ENCODE measurements at regions not wholly inside any gene's neighbourhood (a gene's known extent, or its start where the extent isn't known, plus 50 kb on each side); places are given as distances from the start of the nearest gene placed in this dataset.

GRCh38 chr16:73233846-73234424, 186.0 kb upstream of the ZFHX3 start:
- Histone ChIP-seq H3K27ac (ENCODE audit: low read depth in 2 of 2, low read length in 2 of 2) (no peak overlapping the region), H3K4me3 (ENCODE audit: low read length in 2 of 2) (no peak overlapping the region), H3K9me3 (ENCODE audit: control insufficient read depth in 2 of 2, low read length in 2 of 2) (no peaks in the 10 kb centered on the region), H3K27me3 (ENCODE audit: control insufficient read depth in 2 of 2, insufficient read depth in 2 of 2, low read length in 2 of 2) (no peaks in the 10 kb centered on the region), H3K36me3 (ENCODE audit: control insufficient read depth in 2 of 2, insufficient read depth in 2 of 2, low read length in 2 of 2) (no peaks in the 10 kb centered on the region), H3K9ac (ENCODE audit: low read depth in 1 of 2, low read length in 2 of 2) (no peak overlapping the region), H3K4me1 (ENCODE audit: control insufficient read depth in 2 of 2, insufficient read depth in 2 of 2, low read length in 2 of 2) (no peaks in the 10 kb centered on the region)

GRCh38 chr16:73233329-73233765, 185.4 kb upstream of the ZFHX3 start:
- Histone ChIP-seq H3K27ac (ENCODE audit: low read depth in 2 of 2, low read length in 2 of 2) (no peak overlapping the region), H3K36me3 (ENCODE audit: control insufficient read depth in 2 of 2, insufficient read depth in 2 of 2, low read length in 2 of 2) (no peaks in the 10 kb centered on the region), H3K9ac (ENCODE audit: low read depth in 1 of 2, low read length in 2 of 2) (no peak overlapping the region)

GRCh38 chr16:73232555-73233328, 184.8 kb upstream of the ZFHX3 start:
- Histone ChIP-seq H3K36me3 (ENCODE audit: control insufficient read depth in 2 of 2, insufficient read depth in 2 of 2, low read length in 2 of 2) (no peaks in the 10 kb centered on the region), H3K27me3 (ENCODE audit: control insufficient read depth in 2 of 2, insufficient read depth in 2 of 2, low read length in 2 of 2) (no peaks in the 10 kb centered on the region), H3K9me3 (ENCODE audit: control insufficient read depth in 2 of 2, low read length in 2 of 2) (no peaks in the 10 kb centered on the region), H3K4me1 (ENCODE audit: control insufficient read depth in 2 of 2, insufficient read depth in 2 of 2, low read length in 2 of 2) (no peaks in the 10 kb centered on the region), H3K27ac (ENCODE audit: low read depth in 2 of 2, low read length in 2 of 2) (no peak overlapping the region), H3K9ac (ENCODE audit: low read depth in 1 of 2, low read length in 2 of 2) (no peak overlapping the region), H3K4me3 (ENCODE audit: low read length in 2 of 2) (peak overlapping the region in 1 of 2 donors; percentile 26)

More at GRCh38 chr16:73233329-73233765, 185.4 kb upstream of the ZFHX3 start:
- no peaks in the 10 kb centered on the region for H3K4me1 ChIP-seq (ENCODE audit: control insufficient read depth in 2 of 2, insufficient read depth in 2 of 2, low read length in 2 of 2)
- peak overlapping the region in 1 of 2 donors; percentile 26 for H3K4me3 ChIP-seq (ENCODE audit: low read length in 2 of 2)
- H3K9me3 ChIP-seq (ENCODE audit: control insufficient read depth in 2 of 2, low read length in 2 of 2), result no peaks in the 10 kb centered on the region
- H3K27me3 ChIP-seq (ENCODE audit: control insufficient read depth in 2 of 2, insufficient read depth in 2 of 2, low read length in 2 of 2), result no peaks in the 10 kb centered on the region

GRCh38 chr16:73231944-73232554, 184.1 kb upstream of the ZFHX3 start:
- H3K27ac ChIP-seq (ENCODE audit: low read depth in 2 of 2, low read length in 2 of 2), result no peak overlapping the region
- no peaks in the 10 kb centered on the region for H3K4me1 ChIP-seq (ENCODE audit: control insufficient read depth in 2 of 2, insufficient read depth in 2 of 2, low read length in 2 of 2)
- no peak overlapping the region for H3K9ac ChIP-seq (ENCODE audit: low read depth in 1 of 2, low read length in 2 of 2)
- H3K4me3 ChIP-seq (ENCODE audit: low read length in 2 of 2), result peak overlapping the region in 1 of 2 donors; percentile 2
- H3K9me3 ChIP-seq (ENCODE audit: control insufficient read depth in 2 of 2, low read length in 2 of 2), result no peaks in the 10 kb centered on the region
- no peaks in the 10 kb centered on the region for H3K27me3 ChIP-seq (ENCODE audit: control insufficient read depth in 2 of 2, insufficient read depth in 2 of 2, low read length in 2 of 2)
- no peaks in the 10 kb centered on the region for H3K36me3 ChIP-seq (ENCODE audit: control insufficient read depth in 2 of 2, insufficient read depth in 2 of 2, low read length in 2 of 2)

GRCh38 chr16:73231379-73231778, 183.5 kb upstream of the ZFHX3 start:
- H3K27ac ChIP-seq (ENCODE audit: low read depth in 2 of 2, low read length in 2 of 2), result no peak overlapping the region
- no peaks in the 10 kb centered on the region for H3K9me3 ChIP-seq (ENCODE audit: control insufficient read depth in 2 of 2, low read length in 2 of 2)
- H3K4me1 ChIP-seq (ENCODE audit: control insufficient read depth in 2 of 2, insufficient read depth in 2 of 2, low read length in 2 of 2), result no peaks in the 10 kb centered on the region
- H3K4me3 ChIP-seq (ENCODE audit: low read length in 2 of 2), result no peak overlapping the region
- no peaks in the 10 kb centered on the region for H3K27me3 ChIP-seq (ENCODE audit: control insufficient read depth in 2 of 2, insufficient read depth in 2 of 2, low read length in 2 of 2)
- no peaks in the 10 kb centered on the region for H3K36me3 ChIP-seq (ENCODE audit: control insufficient read depth in 2 of 2, insufficient read depth in 2 of 2, low read length in 2 of 2)
- H3K9ac ChIP-seq (ENCODE audit: low read depth in 1 of 2, low read length in 2 of 2), result no peak overlapping the region

- no peaks in the 10 kb centered on the region for H3K9me3 ChIP-seq (ENCODE audit: control insufficient read depth in 2 of 2, low read length in 2 of 2)
Measured at GRCh38 chr16:73230651-73231050, 182.7 kb upstream of the ZFHX3 start.

GRCh38 chr16:73228649-73229048, 180.7 kb upstream of the ZFHX3 start:
- H3K4me3 ChIP-seq (ENCODE audit: low read length in 2 of 2), result no peak overlapping the region
- no peaks in the 10 kb centered on the region for H3K4me1 ChIP-seq (ENCODE audit: control insufficient read depth in 2 of 2, insufficient read depth in 2 of 2, low read length in 2 of 2)
- H3K9me3 ChIP-seq (ENCODE audit: control insufficient read depth in 2 of 2, low read length in 2 of 2), result no peaks in the 10 kb centered on the region
- H3K27me3 ChIP-seq (ENCODE audit: control insufficient read depth in 2 of 2, insufficient read depth in 2 of 2, low read length in 2 of 2), result no peaks in the 10 kb centered on the region
- no peaks in the 10 kb centered on the region for H3K36me3 ChIP-seq (ENCODE audit: control insufficient read depth in 2 of 2, insufficient read depth in 2 of 2, low read length in 2 of 2)
- no peak overlapping the region for H3K9ac ChIP-seq (ENCODE audit: low read depth in 1 of 2, low read length in 2 of 2)
- H3K27ac ChIP-seq (ENCODE audit: low read depth in 2 of 2, low read length in 2 of 2), result no peak overlapping the region

More at GRCh38 chr16:73230651-73231050, 182.7 kb upstream of the ZFHX3 start:
- Histone ChIP-seq H3K4me1 (ENCODE audit: control insufficient read depth in 2 of 2, insufficient read depth in 2 of 2, low read length in 2 of 2) (no peaks in the 10 kb centered on the region), H3K9ac (ENCODE audit: low read depth in 1 of 2, low read length in 2 of 2) (no peak overlapping the region), H3K36me3 (ENCODE audit: control insufficient read depth in 2 of 2, insufficient read depth in 2 of 2, low read length in 2 of 2) (no peaks in the 10 kb centered on the region), H3K4me3 (ENCODE audit: low read length in 2 of 2) (no peak overlapping the region), H3K27me3 (ENCODE audit: control insufficient read depth in 2 of 2, insufficient read depth in 2 of 2, low read length in 2 of 2) (no peaks in the 10 kb centered on the region), H3K27ac (ENCODE audit: low read depth in 2 of 2, low read length in 2 of 2) (no peak overlapping the region)

GRCh38 chr16:73226675-73227074, 178.7 kb upstream of the ZFHX3 start:
- Histone ChIP-seq H3K36me3 (ENCODE audit: control insufficient read depth in 2 of 2, insufficient read depth in 2 of 2, low read length in 2 of 2) (no peaks in the 10 kb centered on the region), H3K9me3 (ENCODE audit: control insufficient read depth in 2 of 2, low read length in 2 of 2) (no peaks in the 10 kb centered on the region), H3K9ac (ENCODE audit: low read depth in 1 of 2, low read length in 2 of 2) (no peak overlapping the region), H3K27me3 (ENCODE audit: control insufficient read depth in 2 of 2, insufficient read depth in 2 of 2, low read length in 2 of 2) (no peaks in the 10 kb centered on the region), H3K4me1 (ENCODE audit: control insufficient read depth in 2 of 2, insufficient read depth in 2 of 2, low read length in 2 of 2) (no peaks in the 10 kb centered on the region), H3K4me3 (ENCODE audit: low read length in 2 of 2) (no peak overlapping the region), H3K27ac (ENCODE audit: low read depth in 2 of 2, low read length in 2 of 2) (no peak overlapping the region)

- H3K9ac ChIP-seq (ENCODE audit: low read depth in 1 of 2, low read length in 2 of 2), result no peak overlapping the region
- no peaks in the 10 kb centered on the region for H3K36me3 ChIP-seq (ENCODE audit: control insufficient read depth in 2 of 2, insufficient read depth in 2 of 2, low read length in 2 of 2)
- H3K4me3 ChIP-seq (ENCODE audit: low read length in 2 of 2), result no peak overlapping the region
- no peaks in the 10 kb centered on the region for H3K9me3 ChIP-seq (ENCODE audit: control insufficient read depth in 2 of 2, low read length in 2 of 2)
- H3K27me3 ChIP-seq (ENCODE audit: control insufficient read depth in 2 of 2, insufficient read depth in 2 of 2, low read length in 2 of 2), result no peaks in the 10 kb centered on the region
- H3K27ac ChIP-seq (ENCODE audit: low read depth in 2 of 2, low read length in 2 of 2), result no peak overlapping the region
- no peaks in the 10 kb centered on the region for H3K4me1 ChIP-seq (ENCODE audit: control insufficient read depth in 2 of 2, insufficient read depth in 2 of 2, low read length in 2 of 2)
Measured at GRCh38 chr16:73225983-73226382, 178.1 kb upstream of the ZFHX3 start.

- no peaks in the 10 kb centered on the region for H3K27me3 ChIP-seq (ENCODE audit: control insufficient read depth in 2 of 2, insufficient read depth in 2 of 2, low read length in 2 of 2)
Measured at GRCh38 chr16:73220836-73221235, 172.9 kb upstream of the ZFHX3 start.

More at GRCh38 chr16:73220836-73221235, 172.9 kb upstream of the ZFHX3 start:
- Histone ChIP-seq H3K4me1 (ENCODE audit: control insufficient read depth in 2 of 2, insufficient read depth in 2 of 2, low read length in 2 of 2) (no peaks in the 10 kb centered on the region), H3K27ac (ENCODE audit: low read depth in 2 of 2, low read length in 2 of 2) (no peak overlapping the region), H3K9me3 (ENCODE audit: control insufficient read depth in 2 of 2, low read length in 2 of 2) (no peaks in the 10 kb centered on the region), H3K36me3 (ENCODE audit: control insufficient read depth in 2 of 2, insufficient read depth in 2 of 2, low read length in 2 of 2) (no peaks in the 10 kb centered on the region), H3K9ac (ENCODE audit: low read depth in 1 of 2, low read length in 2 of 2) (no peak overlapping the region), H3K4me3 (ENCODE audit: low read length in 2 of 2) (no peak overlapping the region)
